ENCODE measurements at regions not wholly inside any gene's neighbourhood (a gene's known extent, or its start where the extent isn't known, plus 50 kb on each side); places are given as distances from the start of the nearest gene placed in this dataset.

DNA sequence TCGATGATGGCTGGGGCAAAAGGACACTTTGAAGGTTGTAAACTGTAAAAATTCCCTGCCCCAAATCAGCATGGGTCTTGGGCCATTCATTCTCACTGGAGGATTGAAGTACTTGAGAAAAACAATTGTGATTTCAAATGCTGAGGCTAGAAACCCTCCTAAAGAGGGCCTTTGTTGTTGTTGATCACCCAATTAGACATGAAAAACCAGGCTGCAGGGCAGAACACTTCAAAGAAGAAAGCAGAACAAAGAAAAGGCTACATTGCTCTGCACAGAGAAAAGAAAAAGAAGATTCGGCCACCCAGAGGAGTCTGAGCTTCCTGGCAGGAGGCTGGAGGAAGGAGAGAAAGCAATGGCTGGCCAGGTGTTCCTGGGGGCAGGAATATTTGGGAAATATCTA lies 143.1 kb downstream of the NPY start:
- no peak for ATAC-seq (ENCODE audit: low read depth)
- no peak for DNase-seq (ENCODE audit: low spot score)
- H3K27me3 ChIP-seq (ENCODE audit: insufficient read depth, poor library complexity, severe bottlenecking) = no peaks in the 10 kb centered on the region
- no peaks in the 10 kb centered on the region for H3K9me3 ChIP-seq (ENCODE audit: severe bottlenecking)
- H3K27ac ChIP-seq (ENCODE audit: poor library complexity, severe bottlenecking) = no peak overlapping the region
- no peaks in the 10 kb centered on the region for H3K36me3 ChIP-seq (ENCODE audit: low read depth)
- H3K4me3 ChIP-seq (ENCODE audit: severe bottlenecking) = no peak overlapping the region
- H3K4me1 ChIP-seq (ENCODE audit: insufficient read depth, poor library complexity, severe bottlenecking) = no peaks in the 10 kb centered on the region
- TF ChIP-seq, protein P1, sequence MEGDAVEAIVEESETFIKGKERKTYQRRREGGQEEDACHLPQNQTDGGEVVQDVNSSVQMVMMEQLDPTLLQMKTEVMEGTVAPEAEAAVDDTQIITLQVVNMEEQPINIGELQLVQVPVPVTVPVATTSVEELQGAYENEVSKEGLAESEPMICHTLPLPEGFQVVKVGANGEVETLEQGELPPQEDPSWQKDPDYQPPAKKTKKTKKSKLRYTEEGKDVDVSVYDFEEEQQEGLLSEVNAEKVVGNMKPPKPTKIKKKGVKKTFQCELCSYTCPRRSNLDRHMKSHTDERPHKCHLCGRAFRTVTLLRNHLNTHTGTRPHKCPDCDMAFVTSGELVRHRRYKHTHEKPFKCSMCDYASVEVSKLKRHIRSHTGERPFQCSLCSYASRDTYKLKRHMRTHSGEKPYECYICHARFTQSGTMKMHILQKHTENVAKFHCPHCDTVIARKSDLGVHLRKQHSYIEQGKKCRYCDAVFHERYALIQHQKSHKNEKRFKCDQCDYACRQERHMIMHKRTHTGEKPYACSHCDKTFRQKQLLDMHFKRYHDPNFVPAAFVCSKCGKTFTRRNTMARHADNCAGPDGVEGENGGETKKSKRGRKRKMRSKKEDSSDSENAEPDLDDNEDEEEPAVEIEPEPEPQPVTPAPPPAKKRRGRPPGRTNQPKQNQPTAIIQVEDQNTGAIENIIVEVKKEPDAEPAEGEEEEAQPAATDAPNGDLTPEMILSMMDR (IDR thresholded peaks at IDR 0.05; ENCODE audit: poor library complexity, severe bottlenecking) = no peak

DNA sequence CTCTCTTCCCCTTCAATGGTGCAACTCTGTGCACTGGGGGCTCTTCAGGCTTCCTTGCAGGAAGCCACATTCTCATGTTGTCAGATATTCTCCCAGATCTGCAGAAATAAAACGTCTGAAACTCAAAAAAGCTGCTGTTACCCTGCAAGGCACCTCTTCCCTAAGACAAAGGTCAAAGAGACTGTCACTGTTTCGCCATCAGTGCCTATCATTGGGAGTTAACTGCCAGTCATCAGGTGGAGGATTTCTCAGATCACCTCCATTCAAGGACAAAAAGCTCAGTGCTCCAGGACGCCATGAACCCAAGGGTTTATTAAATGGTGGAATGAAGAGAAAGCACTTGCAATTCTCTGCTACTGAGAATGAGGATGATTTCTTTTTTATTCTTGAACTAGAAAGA lies 144.6 kb upstream of the PALS2 start:
- ATAC-seq (ENCODE audit: low read depth) (no peak), DNase-seq (ENCODE audit: low spot score) (no peak)
- TF ChIP-seq, protein P1 (IDR thresholded peaks at IDR 0.05; ENCODE audit: poor library complexity, severe bottlenecking) = no peak
- H3K9me3 ChIP-seq (ENCODE audit: severe bottlenecking) = no peaks in the 10 kb centered on the region
- H3K4me3 ChIP-seq (ENCODE audit: severe bottlenecking) = no peak overlapping the region
- H3K27ac ChIP-seq (ENCODE audit: poor library complexity, severe bottlenecking) = no peak overlapping the region
- H3K4me1 ChIP-seq (ENCODE audit: insufficient read depth, poor library complexity, severe bottlenecking) = no peaks in the 10 kb centered on the region
- no peaks in the 10 kb centered on the region for H3K27me3 ChIP-seq (ENCODE audit: insufficient read depth, poor library complexity, severe bottlenecking)
- no peaks in the 10 kb centered on the region for H3K36me3 ChIP-seq (ENCODE audit: low read depth)

DNA sequence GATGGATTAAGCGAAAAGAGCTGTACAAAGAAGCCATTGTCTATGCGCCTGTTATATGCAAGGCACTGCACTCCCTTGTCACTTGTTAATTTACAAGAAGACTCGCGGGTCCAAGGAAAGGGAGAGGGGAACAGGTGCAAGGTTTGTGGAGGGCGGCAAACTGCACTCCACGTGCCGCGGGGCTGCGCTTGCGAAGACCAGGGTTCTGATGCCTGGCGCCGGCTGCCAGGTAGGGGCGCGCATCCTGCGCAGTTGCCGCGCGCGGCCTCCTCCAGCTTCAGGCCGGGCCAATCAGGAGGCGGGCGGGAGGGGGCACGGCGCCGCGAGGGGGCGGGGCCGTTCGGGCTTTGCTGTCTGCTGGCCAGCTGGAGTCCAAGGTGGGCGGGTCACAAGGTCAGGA lies 140.6 kb upstream of the PALS2 start:
- ATAC-seq (ENCODE audit: low read depth) (no peak), DNase-seq (ENCODE audit: low spot score) (no peak)
- Histone ChIP-seq H3K4me1 (ENCODE audit: insufficient read depth, poor library complexity, severe bottlenecking) (no peaks in the 10 kb centered on the region), H3K27ac (ENCODE audit: poor library complexity, severe bottlenecking) (no peak overlapping the region), H3K27me3 (ENCODE audit: insufficient read depth, poor library complexity, severe bottlenecking) (no peaks in the 10 kb centered on the region), H3K4me3 (ENCODE audit: severe bottlenecking) (no peak overlapping the region), H3K36me3 (ENCODE audit: low read depth) (no peaks in the 10 kb centered on the region), H3K9me3 (ENCODE audit: severe bottlenecking) (no peaks in the 10 kb centered on the region)
- TF ChIP-seq, protein P1 (IDR thresholded peaks at IDR 0.05; ENCODE audit: poor library complexity, severe bottlenecking) = no peak

DNA sequence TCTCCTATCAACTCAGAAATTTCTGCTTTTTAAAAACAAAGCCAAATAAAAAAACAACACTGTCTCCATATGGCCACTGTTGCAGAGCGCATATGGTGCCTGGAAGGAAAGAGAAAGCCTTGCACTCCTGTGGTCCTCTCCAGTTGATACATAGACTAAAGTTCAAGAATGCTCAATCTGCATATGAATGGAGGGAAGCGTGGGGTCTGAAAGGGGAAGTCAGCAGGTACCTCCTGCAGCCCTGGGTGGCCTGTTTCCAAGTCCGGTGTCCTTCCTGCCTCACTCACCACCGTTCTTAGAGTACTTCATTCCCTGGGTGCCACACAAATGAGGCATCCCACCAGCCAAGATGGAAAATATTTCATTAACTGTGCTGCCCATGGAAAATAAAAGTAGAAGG lies 138.3 kb upstream of the PALS2 start:
- Histone ChIP-seq H3K4me3 (ENCODE audit: severe bottlenecking) (no peak overlapping the region), H3K9me3 (ENCODE audit: severe bottlenecking) (no peaks in the 10 kb centered on the region), H3K4me1 (ENCODE audit: insufficient read depth, poor library complexity, severe bottlenecking) (peaks cover 4% of the 10 kb centered on the region), H3K27ac (ENCODE audit: poor library complexity, severe bottlenecking) (no peak overlapping the region), H3K36me3 (ENCODE audit: low read depth) (no peaks in the 10 kb centered on the region), H3K27me3 (ENCODE audit: insufficient read depth, poor library complexity, severe bottlenecking) (no peaks in the 10 kb centered on the region)
- TF ChIP-seq, protein P1 (IDR thresholded peaks at IDR 0.05; ENCODE audit: poor library complexity, severe bottlenecking) = no peak
- ATAC-seq (ENCODE audit: low read depth) (no peak), DNase-seq (ENCODE audit: low spot score) (no peak)

DNA sequence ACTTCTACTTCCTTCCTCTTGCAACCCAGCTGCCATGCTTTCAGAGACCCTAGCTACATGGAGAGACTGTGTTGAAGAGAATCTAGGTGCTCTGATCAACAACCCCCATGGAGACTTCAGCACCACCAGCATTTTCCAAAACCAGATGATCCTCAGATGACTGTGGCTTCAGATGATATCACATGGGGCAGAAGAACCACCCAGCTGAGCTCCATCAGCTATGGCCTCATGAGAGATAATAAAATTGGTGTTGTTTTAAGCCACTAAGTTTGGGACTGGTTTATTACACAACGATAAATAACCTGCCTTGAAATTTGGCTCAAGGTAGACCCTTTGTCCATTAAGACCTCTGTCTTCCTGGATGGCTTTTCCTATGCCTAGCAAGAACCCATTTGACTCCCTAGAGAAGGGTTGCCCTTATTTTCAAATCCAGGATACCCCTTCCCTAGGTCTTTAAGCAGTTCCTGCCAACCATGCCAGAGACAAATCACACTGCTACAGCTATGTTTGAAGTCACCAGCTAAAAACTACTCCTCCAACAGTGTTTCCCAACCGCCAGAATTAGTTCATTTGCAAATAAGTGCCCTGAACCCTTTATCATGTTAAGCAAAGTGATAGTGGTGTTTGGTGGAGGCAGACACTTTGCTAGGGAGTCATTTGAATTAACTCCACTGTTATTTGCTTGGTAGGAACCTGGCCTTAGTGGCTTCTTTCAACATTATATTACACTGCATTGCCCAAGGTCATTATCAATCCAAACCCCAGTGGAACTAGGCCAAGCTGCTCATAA lies 136.9 kb upstream of the PALS2 start:
- H3K36me3 ChIP-seq (ENCODE audit: low read depth) = no peaks in the 10 kb centered on the region
- peaks cover 4% of the 10 kb centered on the region for H3K4me1 ChIP-seq (ENCODE audit: insufficient read depth, poor library complexity, severe bottlenecking)
- H3K27me3 ChIP-seq (ENCODE audit: insufficient read depth, poor library complexity, severe bottlenecking) = no peaks in the 10 kb centered on the region
- DNase-seq (ENCODE audit: low spot score) (no peak), ATAC-seq (ENCODE audit: low read depth) (no peak)
- H3K27ac ChIP-seq (ENCODE audit: poor library complexity, severe bottlenecking) = no peak overlapping the region
- TF ChIP-seq, protein P1 (IDR thresholded peaks at IDR 0.05; ENCODE audit: poor library complexity, severe bottlenecking) = no peak
- H3K9me3 ChIP-seq (ENCODE audit: severe bottlenecking) = no peaks in the 10 kb centered on the region
- no peak overlapping the region for H3K4me3 ChIP-seq (ENCODE audit: severe bottlenecking)

Measured in RWPE2 (cell line).